OCI-LY7 (cell line): ENCODE measurements at regions not wholly inside any gene's neighbourhood (a gene's known extent, or its start where the extent isn't known, plus 50 kb on each side); places are given as distances from the start of the nearest gene placed in this dataset.

Source experiments
- BruUV-seq: library from RNA; stranded (reverse); fragments of 400-500 nt; replicated peaks from 2 replicates; lab custom pipeline; 2021; lab: Mats Ljungman, UMichigan
- CTCF ChIA-PET: fragments of 300-600 bp; sonication (Branson Sonifier 250); formaldehyde crosslinking; loops from one replicate; lab custom pipeline; 2022; ENCODE audit warnings: antibody characterized with exemption; ENCODE audit not compliant: unreplicated experiment; lab: Charles Lee
- POLR2A ChIA-PET: fragments of 300-600 bp; sonication (Branson Sonifier 250); formaldehyde crosslinking; loops from one replicate; lab custom pipeline; 2022; ENCODE audit warnings: antibody characterized with exemption; lab: Charles Lee
- DNase-seq: peaks from one replicate; pipeline ENCODE4 v3.0.0-alpha.2; 2015; ENCODE audit warnings: low spot score
- H2AFZ ChIP-seq: fragments of 200-600 bp; sonication (generic), shearing (Covaris generic); 2 replicates; pipeline ENCODE4 v1.6.1; 2014; ENCODE audit warnings: mild to moderate bottlenecking, antibody characterized with exemption, low read length, moderate library complexity
- H3K27ac ChIP-seq: fragments of 200-600 bp; sonication (generic); 2 replicates; pipeline ENCODE4 v1.5.1; 2014; ENCODE audit warnings: mixed run types, low read depth, mild to moderate bottlenecking, moderate library complexity, low read length, inconsistent platforms; ENCODE audit not compliant: poor library complexity, severe bottlenecking
- H3K36me3 ChIP-seq: fragments of 200-600 bp; sonication (generic); 2 replicates; pipeline ENCODE4 v1.6.1; 2014; ENCODE audit warnings: mild to moderate bottlenecking, antibody characterized with exemption, low read length, moderate library complexity, mixed read lengths; ENCODE audit not compliant: insufficient read depth
- H3K4me1 ChIP-seq: fragments of 200-600 bp; sonication (generic); 2 replicates; pipeline ENCODE4 v1.5.1; 2014; ENCODE audit warnings: mild to moderate bottlenecking, low read length; ENCODE audit not compliant: insufficient read depth, poor library complexity, severe bottlenecking
- H3K4me2 ChIP-seq: fragments of 200-600 bp; sonication (generic); 2 replicates; pipeline ENCODE4 v1.6.1; 2014; ENCODE audit warnings: mild to moderate bottlenecking, low read length
- H3K4me3 ChIP-seq: fragments of 200-600 bp; sonication (generic); 2 replicates; pipeline ENCODE4 v1.5.1; 2014; ENCODE audit warnings: mild to moderate bottlenecking, low read depth, low read length; ENCODE audit not compliant: poor library complexity, severe bottlenecking
- H3K79me2 ChIP-seq: fragments of 200-600 bp; sonication (generic); 2 replicates; pipeline ENCODE4 v1.6.1; 2016; ENCODE audit warnings: low read depth, mild to moderate bottlenecking, low read length, moderate library complexity, mixed read lengths; ENCODE audit not compliant: insufficient read depth
- H3K9me2 ChIP-seq: fragments of 200-600 bp; sonication (generic); 2 replicates; pipeline ENCODE4 v1.6.1; 2016; ENCODE audit warnings: mild to moderate bottlenecking, low read length, mixed read lengths; ENCODE audit not compliant: insufficient read depth
- H3K9me3 ChIP-seq: fragments of 200-600 bp; sonication (generic); 2 replicates; pipeline ENCODE4 v1.6.1; 2014; ENCODE audit warnings: mild to moderate bottlenecking, mixed run types, low read length, mixed read lengths
- H4K20me1 ChIP-seq: fragments of 200-600 bp; sonication (generic); 2 replicates; pipeline ENCODE4 v1.6.1; 2014; ENCODE audit warnings: mild to moderate bottlenecking, antibody characterized with exemption, low read length, moderate library complexity, mixed read lengths; ENCODE audit not compliant: insufficient read depth
- CTCF ChIP-seq: fragments of 200-600 bp; sonication (generic); conservative IDR thresholded peaks from 2 replicates; pipeline ENCODE4 v1.5.1; 2014; ENCODE audit warnings: mild to moderate bottlenecking, antibody characterized with exemption, low read length, moderate library complexity, mixed read lengths
- EZH2phosphoT487 ChIP-seq: fragments of 200-600 bp; sonication (generic); IDR thresholded peaks from 2 replicates; pipeline ENCODE4 v1.6.1; 2018; ENCODE audit warnings: low read depth, borderline replicate concordance, mild to moderate bottlenecking, mixed run types, antibody characterized with exemption, low read length, moderate library complexity, mixed read lengths
- intact Hi-C: fragments of 100-400 bp; cut with micrococcal nuclease; formaldehyde crosslinking; loops from one replicate; pipeline ENCODE4 v1.10.0; 2022; ENCODE audit not compliant: unreplicated experiment

- ChIA-PET CTCF (no interaction called here), POLR2A (interaction anchor here (0.7 to 1.6 kb wide), 2 partner anchors 11 to 426 kb away, joined by 4 to 5 read pairs; no protein-coding TSS in a partner anchor)
- Histone ChIP-seq H3K27ac (no peak overlapping the region), H2AFZ (no peak overlapping the region), H3K4me1 (no peaks in the 10 kb centered on the region), H3K4me3 (no peak overlapping the region), H3K9me2 (no peaks in the 10 kb centered on the region), H4K20me1 (no peaks in the 10 kb centered on the region), H3K79me2 (no peaks in the 10 kb centered on the region), H3K36me3 (no peaks in the 10 kb centered on the region), H3K9me3 (no peaks in the 10 kb centered on the region), H3K4me2 (no peak overlapping the region)
- intact Hi-C loops, result loop anchor here (1.0 kb wide), 1 partner anchor 25 kb away; no protein-coding TSS in a partner anchor
- no peak for DNase-seq
- BruUV-seq, result no TSS peak
- TF ChIP-seq CTCF, result no peak
- no peak for TF ChIP-seq EZH2phosphoT487
These were observed 978.8 kb upstream of the POU3F3 start for GRCh38 chr2:103875131-103875530.

GRCh38 chr2:103875531-103875930, 978.4 kb upstream of the POU3F3 start:
- TF ChIP-seq EZH2phosphoT487 (no peak), CTCF (no peak)
- no peaks in the 10 kb centered on the region for H3K9me2 ChIP-seq
- POLR2A ChIA-PET, result interaction anchor here (0.7 kb wide), 1 partner anchor 426 kb away, joined by 4 read pairs; no protein-coding TSS in a partner anchor
- no TSS peak for BruUV-seq
- CTCF ChIA-PET, result no interaction called here
- no peaks in the 10 kb centered on the region for H3K79me2 ChIP-seq
- intact Hi-C loops, result loop anchor here (1.0 kb wide), 1 partner anchor 25 kb away; no protein-coding TSS in a partner anchor
- no peaks in the 10 kb centered on the region for H3K36me3 ChIP-seq
- H3K4me3 ChIP-seq, result no peak overlapping the region
- H3K4me1 ChIP-seq, result no peaks in the 10 kb centered on the region
- DNase-seq, result no peak
- no peaks in the 10 kb centered on the region for H3K9me3 ChIP-seq
- no peak overlapping the region for H2AFZ ChIP-seq
- no peaks in the 10 kb centered on the region for H4K20me1 ChIP-seq
- no peak overlapping the region for H3K27ac ChIP-seq
- H3K4me2 ChIP-seq, result no peak overlapping the region

- CTCF ChIA-PET, result no interaction called here
- Histone ChIP-seq H3K27ac (no peak overlapping the region), H3K79me2 (no peaks in the 10 kb centered on the region), H3K36me3 (no peaks in the 10 kb centered on the region), H2AFZ (no peak overlapping the region), H3K9me3 (no peaks in the 10 kb centered on the region), H3K4me1 (no peaks in the 10 kb centered on the region), H3K4me3 (no peak overlapping the region), H4K20me1 (no peaks in the 10 kb centered on the region), H3K9me2 (no peaks in the 10 kb centered on the region), H3K4me2 (no peak overlapping the region)
- DNase-seq, result no peak
- no TSS peak for BruUV-seq
- intact Hi-C loops, result no loop called here
- TF ChIP-seq CTCF, result no peak
- TF ChIP-seq EZH2phosphoT487, result no peak
- POLR2A ChIA-PET, result interaction anchor here (0.6 kb wide), 1 partner anchor 249 kb away, joined by 5 read pairs; no protein-coding TSS in a partner anchor
These were observed 977.3 kb upstream of the POU3F3 start for GRCh38 chr2:103876611-103877010.
